RPMI7951 (cell line): ENCODE measurements at regions not wholly inside any gene's neighbourhood (a gene's known extent, or its start where the extent isn't known, plus 50 kb on each side); places are given as distances from the start of the nearest gene placed in this dataset.

Experiments used
- DNase-seq: peaks from one replicate; pipeline ENCODE4 v3.0.0-alpha.2; 2012; ENCODE audit warnings: low read depth

- no peak for DNase-seq
These were observed 53.5 kb upstream of the ACSL1 start for GRCh38 chr4:184879271-184879670.

- DNase-seq = no peak
These were observed 56.5 kb upstream of the ACSL1 start for GRCh38 chr4:184882276-184882675.

DNA sequence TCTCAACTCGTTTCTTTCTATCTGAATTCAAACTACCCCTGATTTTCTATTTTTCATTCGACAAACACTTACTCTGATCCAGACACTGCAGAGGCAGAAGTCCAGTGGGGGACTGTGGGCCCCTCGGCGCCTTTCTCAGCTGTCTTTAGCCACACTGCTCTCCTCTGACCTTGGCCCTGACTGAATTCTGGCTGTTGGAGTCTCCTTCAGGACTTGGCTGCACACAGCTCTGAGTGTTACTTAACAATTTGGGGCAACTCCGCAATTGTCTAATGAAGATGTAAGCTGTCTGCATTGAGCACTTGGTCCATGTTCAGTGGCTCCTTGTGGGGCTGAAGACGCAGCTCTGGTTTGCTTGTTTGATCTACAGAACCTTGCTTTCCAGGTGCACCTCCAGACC lies 57.3 kb upstream of the ACSL1 start:
- DNase-seq = no peak

DNA sequence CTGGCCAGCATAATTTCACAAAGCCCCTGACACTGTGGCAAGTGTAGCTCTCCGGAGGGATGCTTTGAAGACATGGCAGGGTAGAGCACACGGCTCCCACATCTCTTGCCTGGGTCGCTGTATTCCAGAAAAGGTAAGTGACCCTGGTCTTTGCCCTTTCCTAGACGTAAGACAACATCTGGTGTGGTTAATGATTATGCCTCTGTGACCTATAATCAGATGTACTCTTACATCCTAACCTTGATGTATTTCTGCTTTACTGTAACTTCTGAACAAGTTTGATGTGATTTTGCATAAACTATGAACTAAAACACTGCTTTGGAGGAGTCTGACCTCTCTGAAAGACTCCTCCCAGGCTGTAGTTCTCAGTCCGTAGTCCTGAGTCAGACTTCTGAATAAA lies 59.1 kb upstream of the ACSL1 start:
- DNase-seq = no peak

DNA sequence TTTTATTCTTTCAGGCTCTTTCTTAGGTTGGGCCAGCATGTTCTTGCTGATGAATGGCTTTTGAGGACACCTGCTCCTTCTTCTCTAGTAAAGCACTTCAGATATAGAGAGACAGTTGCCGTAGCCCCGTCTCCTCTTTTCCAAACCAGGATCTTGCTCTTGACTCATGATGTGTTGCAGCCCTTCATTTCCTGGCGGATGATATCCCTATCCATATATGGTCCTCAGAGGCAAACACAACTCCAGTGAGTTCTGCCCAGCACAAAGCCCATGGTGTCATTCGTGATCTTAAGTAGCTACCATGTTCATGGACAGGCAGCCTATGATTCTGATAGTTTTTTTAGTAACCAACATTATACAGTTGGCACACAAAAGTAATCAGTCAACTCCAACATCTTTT lies 59.8 kb upstream of the ACSL1 start:
- no peak for DNase-seq

DNA sequence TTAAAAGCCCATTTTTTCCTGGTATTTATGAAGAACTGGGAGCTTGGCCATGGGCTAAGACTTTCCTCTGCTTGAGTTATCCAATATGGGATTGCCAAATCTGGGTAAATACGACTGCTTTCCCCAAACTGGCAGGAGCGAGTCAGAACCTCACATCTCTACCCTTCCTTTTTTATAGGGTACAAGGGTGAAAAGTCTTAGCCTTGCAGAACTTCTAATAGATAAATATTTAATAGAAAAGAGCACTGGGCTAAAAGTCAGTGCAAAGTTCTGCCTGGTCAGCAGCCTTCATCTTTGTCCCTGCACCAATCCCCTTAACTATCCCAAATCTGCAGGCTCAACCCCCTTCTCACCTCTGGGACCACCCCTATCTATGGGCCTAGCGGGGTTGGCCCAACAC lies 61.6 kb upstream of the ACSL1 start:
- no peak for DNase-seq

- no peak for DNase-seq
These were observed 62.2 kb upstream of the ACSL1 start for GRCh38 chr4:184887947-184888346.

DNA sequence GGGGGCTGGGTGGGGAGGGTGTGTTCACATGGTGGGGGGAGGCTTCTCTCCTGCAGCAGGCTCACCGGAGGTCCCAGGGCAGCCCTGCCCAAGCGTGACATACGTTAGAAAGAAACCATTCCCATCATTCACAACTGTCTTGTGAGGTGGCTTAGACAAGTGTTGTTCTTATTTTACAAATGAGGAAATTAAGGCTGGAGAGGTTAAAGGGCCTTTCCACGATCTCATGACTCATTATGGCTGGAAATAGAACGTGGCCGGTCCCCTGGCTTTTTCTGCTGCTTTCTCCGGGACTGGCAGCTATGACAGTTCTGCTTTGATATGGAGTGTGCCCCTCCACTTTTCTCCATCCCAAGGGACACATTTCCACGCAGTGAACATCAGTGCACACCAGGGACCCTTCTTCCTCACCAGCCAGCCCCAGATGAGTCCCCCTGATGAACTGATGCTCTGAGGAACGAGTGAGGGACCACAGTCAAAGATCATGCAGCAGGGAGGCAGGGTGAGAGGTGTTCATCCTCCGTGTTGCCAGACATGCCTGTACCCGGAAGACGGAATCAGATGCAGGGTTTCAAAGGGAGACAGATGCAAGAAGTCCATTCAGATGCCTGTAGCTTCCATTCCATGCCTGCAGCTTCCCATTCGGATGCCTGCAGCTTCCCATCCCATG lies 64.0 kb upstream of the ACSL1 start:
- DNase-seq = no peak

DNA sequence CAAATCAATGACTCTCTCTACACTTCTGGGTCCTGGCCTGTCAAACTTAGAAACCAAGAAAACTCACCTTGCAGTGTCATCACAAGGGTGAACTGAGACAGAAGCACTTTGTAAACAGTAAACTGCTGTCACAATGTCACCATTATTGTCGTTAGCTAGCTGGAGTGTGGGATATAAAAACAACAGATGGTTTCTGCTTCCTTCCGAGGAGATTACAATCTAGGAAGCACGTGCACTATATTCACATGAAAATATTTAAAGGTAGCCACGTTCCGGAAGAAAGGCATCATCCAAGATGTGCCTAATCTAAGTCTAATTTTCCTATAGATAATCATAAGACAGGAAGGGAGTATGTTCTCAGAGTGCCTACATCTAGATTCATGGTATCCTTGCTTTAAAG lies 64.7 kb upstream of the ACSL1 start:
- DNase-seq = no peak

- DNase-seq = no peak
These were observed 66.1 kb upstream of the ACSL1 start for GRCh38 chr4:184891816-184892397.

- no peak for DNase-seq
These were observed 67.2 kb upstream of the ACSL1 start for GRCh38 chr4:184892999-184893398.

DNA sequence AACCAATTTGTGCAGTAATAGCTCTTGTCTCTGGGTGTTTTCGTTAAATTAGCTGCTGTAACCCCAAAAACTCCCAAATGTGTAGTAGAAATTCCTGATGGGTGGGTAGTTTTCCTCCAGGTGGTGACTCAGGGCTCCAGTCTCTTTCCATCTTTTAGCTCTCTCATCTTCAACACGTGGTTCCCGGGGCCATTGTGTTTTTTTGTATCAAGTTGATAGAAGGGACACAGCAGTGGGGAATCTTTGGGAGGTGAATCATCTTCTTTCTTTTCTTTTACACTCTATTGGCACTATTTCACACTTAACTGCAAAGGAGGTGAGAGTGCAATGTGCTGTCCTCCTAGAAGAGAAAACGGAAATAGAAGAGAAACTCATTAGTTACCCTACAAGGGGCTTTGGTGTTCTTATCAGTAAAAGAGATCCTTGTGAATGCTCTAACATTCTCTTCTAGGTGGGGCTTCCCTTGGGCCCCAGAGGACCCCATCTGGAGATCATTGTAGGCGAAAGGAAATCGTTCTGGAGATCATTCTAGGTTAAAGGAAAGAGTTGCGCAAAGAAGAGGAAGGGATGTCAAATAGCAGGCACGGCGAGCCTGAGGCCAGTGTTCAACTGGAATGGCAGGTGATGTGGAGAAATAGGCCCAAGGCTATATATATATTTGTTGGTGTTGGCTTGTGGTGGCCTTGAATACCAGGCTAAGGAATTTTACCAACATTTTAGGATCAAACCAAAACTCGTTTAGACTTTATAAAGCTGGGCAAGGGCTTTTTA lies 68.2 kb upstream of the ACSL1 start:
- no peak for DNase-seq

GRCh38 chr4:184895012-184895695 lies 69.4 kb upstream of the ACSL1 start:
- DNase-seq = no peak

- no peak for DNase-seq
These were observed 71.3 kb upstream of the ACSL1 start for GRCh38 chr4:184896868-184897715.

DNA sequence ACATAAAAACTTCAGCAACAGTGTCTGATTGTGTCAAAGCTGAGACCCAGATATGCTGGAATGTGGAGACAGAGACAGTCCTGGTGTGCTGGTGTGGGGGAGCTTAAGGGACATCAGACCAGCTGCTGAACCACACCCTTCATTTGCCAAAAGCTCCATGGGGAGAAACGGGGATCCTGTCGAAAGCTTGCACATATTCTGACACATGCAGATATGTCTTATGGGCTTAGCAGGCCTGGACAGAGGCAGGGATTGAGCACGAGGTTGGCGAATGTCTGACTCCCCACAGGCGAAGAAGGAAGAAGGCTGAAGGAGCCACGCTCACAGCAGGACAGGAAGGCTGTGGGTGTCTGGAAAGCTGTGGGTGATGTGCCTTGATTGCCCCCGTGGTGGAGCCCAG lies 72.1 kb upstream of the ACSL1 start:
- DNase-seq = no peak

- no peak for DNase-seq
These were observed 73.0 kb upstream of the ACSL1 start for GRCh38 chr4:184898793-184899192.

- DNase-seq = no peak
These were observed 73.7 kb upstream of the ACSL1 start for GRCh38 chr4:184899261-184900134.

- no peak for DNase-seq
These were observed 74.4 kb upstream of the ACSL1 start for GRCh38 chr4:184900184-184900583.

GRCh38 chr4:184902550-184902949 lies 76.8 kb upstream of the ACSL1 start:
- no peak for DNase-seq

- no peak for DNase-seq
These were observed 80.8 kb upstream of the ACSL1 start for GRCh38 chr4:184906480-184907097.
